ENCODE measurements at regions not wholly inside any gene's neighbourhood (a gene's known extent, or its start where the extent isn't known, plus 50 kb on each side); places are given as distances from the start of the nearest gene placed in this dataset.
"Not testable (repeated sequence)": the region's sequence is repeated elsewhere in the genome, so short reads cannot be mapped to it uniquely, and the experiment has no call there.

GRCh38 chr6:150789906-150790305 lies 75.6 kb upstream of the MTHFD1L start:
- not testable (repeated sequence) for H3K9me3 ChIP-seq (ENCODE audit: control insufficient read depth, low read length, poor library complexity, severe bottlenecking); ATAC-seq; H3K27me3 Mint-ChIP-seq; H3K4me3 Mint-ChIP-seq; DNase-seq; H3K4me1 Mint-ChIP-seq; H3K36me3 Mint-ChIP-seq (ENCODE audit: low read depth); H3K27ac Mint-ChIP-seq

DNA sequence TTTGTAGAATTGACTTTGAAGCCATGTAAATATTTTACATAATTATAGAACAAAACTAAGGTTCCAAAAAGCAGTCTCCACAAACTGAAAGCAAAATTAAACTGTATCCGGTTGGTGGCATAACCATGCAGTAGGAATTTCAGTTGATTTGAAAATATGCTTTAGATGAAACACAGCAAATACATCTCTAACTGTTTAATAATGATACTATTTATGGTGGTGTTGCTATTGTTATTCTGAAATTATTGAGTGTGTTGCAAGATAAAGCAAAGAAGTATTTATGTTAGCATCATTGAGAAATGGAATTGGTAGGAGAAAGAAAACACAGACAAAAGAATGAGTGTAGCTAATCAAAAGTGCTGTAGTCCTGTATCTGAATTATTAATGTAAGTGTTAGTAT lies 73.8 kb upstream of the MTHFD1L start:
- Mint-ChIP-seq H3K27me3 (peaks cover 5% of the 10 kb centered on the region), H3K36me3 (ENCODE audit: low read depth) (peaks cover 2% of the 10 kb centered on the region)

GRCh38 chr6:150797949-150798348 lies 67.6 kb upstream of the MTHFD1L start:
- Mint-ChIP-seq H3K36me3 (ENCODE audit: low read depth) (no peaks in the 10 kb centered on the region), H3K4me3 (no peak overlapping the region), H3K4me1 (no peaks in the 10 kb centered on the region), H3K27ac (no peak overlapping the region), H3K27me3 (no peaks in the 10 kb centered on the region)
- no peaks in the 10 kb centered on the region for H3K9me3 ChIP-seq (ENCODE audit: control insufficient read depth, low read length, poor library complexity, severe bottlenecking)
- DNase-seq: no peak
- no peak for ATAC-seq

More for the DNA sequence above, 73.8 kb upstream of the MTHFD1L start:
- H3K4me3 Mint-ChIP-seq: no peak overlapping the region
- H3K4me1 Mint-ChIP-seq: no peaks in the 10 kb centered on the region
- no peak for ATAC-seq
- DNase-seq: no peak
- H3K27ac Mint-ChIP-seq: no peak overlapping the region
- no peaks in the 10 kb centered on the region for H3K9me3 ChIP-seq (ENCODE audit: control insufficient read depth, low read length, poor library complexity, severe bottlenecking)

DNA sequence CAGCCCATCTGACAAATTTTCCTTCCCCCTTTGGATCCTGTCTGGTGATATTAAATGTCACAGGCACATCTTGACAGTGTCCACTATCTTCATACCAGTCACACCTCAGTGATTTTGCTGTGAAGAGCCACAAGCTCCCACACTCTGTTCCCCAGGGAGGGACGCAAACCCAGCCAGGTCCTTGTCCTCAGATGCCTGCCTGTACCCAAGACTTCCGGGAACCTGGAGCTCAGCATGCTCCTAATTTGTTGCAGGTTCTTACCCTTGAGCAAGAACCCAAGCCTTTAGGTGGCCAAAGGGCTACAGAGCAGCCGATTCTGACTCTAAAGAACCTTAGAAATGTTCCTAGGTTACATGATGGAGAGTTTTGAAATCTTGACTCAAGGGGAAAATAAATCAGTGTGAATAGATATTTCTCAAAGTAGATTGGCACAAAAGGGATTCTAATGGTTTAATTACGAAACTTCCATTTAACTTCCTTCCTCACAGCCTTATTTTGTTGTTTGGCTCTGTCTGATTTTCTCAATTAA lies 66.2 kb upstream of the MTHFD1L start:
- H3K4me3 Mint-ChIP-seq: no peak overlapping the region
- no peaks in the 10 kb centered on the region for H3K4me1 Mint-ChIP-seq
- H3K27ac Mint-ChIP-seq: no peak overlapping the region
- no peaks in the 10 kb centered on the region for H3K9me3 ChIP-seq (ENCODE audit: control insufficient read depth, low read length, poor library complexity, severe bottlenecking)
- DNase-seq: no peak
- ATAC-seq: no peak
- H3K27me3 Mint-ChIP-seq: no peaks in the 10 kb centered on the region
- peaks cover 2% of the 10 kb centered on the region for H3K36me3 Mint-ChIP-seq (ENCODE audit: low read depth)

GRCh38 chr6:150800674-150801314 lies 64.7 kb upstream of the MTHFD1L start:
- no peak overlapping the region for H3K27ac Mint-ChIP-seq

DNA sequence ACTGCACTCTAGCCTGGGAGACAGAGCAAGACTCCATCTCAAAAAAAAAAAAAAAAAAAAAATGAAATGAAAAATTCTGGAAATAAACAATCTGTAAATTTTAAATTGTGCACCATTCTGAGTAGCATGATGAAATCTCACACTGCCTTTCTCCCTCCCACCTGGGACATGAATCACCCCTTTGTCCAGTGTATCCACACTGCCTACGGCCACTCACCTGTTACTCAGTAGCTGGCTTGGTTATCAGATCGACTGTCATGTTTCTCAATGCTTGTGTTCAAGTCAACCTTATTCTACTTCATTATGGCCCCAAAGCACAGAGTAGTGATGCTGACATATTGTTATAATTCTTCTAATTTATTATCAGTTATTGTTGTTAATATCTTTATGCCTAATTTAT lies 58.7 kb upstream of the MTHFD1L start:
- ATAC-seq (no peak), DNase-seq (no peak)
- no peak overlapping the region for H3K4me3 Mint-ChIP-seq
- no peak overlapping the region for H3K27ac Mint-ChIP-seq
- H3K27me3 Mint-ChIP-seq: peaks cover 16% of the 10 kb centered on the region
- H3K36me3 Mint-ChIP-seq (ENCODE audit: low read depth): peaks cover 2% of the 10 kb centered on the region
- H3K4me1 Mint-ChIP-seq: peaks cover 3% of the 10 kb centered on the region
- no peaks in the 10 kb centered on the region for H3K9me3 ChIP-seq (ENCODE audit: control insufficient read depth, low read length, poor library complexity, severe bottlenecking)

More at GRCh38 chr6:150800674-150801314, 64.7 kb upstream of the MTHFD1L start:
- Mint-ChIP-seq H3K4me1 (no peaks in the 10 kb centered on the region), H3K36me3 (ENCODE audit: low read depth) (peaks cover 2% of the 10 kb centered on the region), H3K4me3 (no peak overlapping the region), H3K27me3 (no peaks in the 10 kb centered on the region)
- ATAC-seq (no peak), DNase-seq (no peak)
- no peaks in the 10 kb centered on the region for H3K9me3 ChIP-seq (ENCODE audit: control insufficient read depth, low read length, poor library complexity, severe bottlenecking)

DNA sequence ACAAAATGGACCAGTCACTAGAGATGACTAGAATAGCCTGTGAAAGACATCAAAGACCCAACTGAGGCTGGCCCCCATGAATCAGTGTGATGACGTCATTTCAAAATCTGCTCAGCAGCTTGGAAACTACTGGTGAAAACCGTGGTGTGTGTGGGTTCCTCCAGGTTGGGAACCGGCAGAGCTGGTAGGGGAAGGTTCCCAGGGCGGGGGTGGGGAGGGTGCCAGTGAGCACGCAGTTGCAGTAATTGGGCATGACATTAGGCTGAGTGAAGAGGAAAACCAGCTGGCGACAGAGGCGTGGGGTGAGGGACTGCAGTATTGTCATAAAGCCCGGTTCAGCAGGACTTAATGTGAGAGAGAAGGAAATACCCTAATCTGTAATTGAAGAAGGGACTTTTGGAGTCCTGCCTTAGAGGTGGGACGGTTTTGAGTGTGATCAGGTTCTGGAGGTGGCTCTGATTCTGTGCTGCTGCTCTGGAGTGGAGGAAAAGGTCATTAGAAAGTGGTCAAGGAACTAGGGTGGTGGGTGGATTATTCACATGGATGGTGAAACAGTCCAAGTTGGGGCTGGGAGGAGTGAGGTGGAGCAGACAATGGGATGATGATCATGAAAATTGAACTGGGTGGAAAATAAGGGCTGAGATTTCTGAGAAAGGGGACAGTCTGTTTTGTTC lies 52.0 kb upstream of the MTHFD1L start:
- no peak for DNase-seq

DNA sequence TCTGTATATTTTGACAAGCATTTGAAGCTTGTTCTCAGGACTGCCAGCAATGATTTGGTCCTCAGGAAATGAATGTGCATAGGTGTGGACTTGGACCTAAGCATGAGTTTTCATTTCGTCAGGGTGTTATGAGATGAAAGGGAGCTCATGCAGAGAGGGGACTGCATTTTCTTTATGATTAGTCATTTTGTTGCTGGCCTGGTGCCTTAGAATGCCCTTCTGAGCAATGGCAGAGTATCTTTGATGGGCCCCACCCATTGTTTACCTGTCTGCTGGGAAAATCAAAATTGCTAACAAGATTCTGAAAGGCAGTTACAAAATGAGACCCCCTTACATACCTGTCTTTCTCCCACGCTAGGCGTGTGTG lies 51.5 kb upstream of the MTHFD1L start:
- H3K36me3 Mint-ChIP-seq (ENCODE audit: low read depth): peaks cover 4% of the 10 kb centered on the region
- H3K9me3 ChIP-seq (ENCODE audit: control insufficient read depth, low read length, poor library complexity, severe bottlenecking): no peaks in the 10 kb centered on the region
- H3K4me3 Mint-ChIP-seq: no peak overlapping the region
- DNase-seq: no peak
- peak overlapping the region; percentile 61 for H3K27ac Mint-ChIP-seq
- peaks cover 36% of the 10 kb centered on the region for H3K27me3 Mint-ChIP-seq
- ATAC-seq: no peak
- H3K4me1 Mint-ChIP-seq: peaks cover 16% of the 10 kb centered on the region

More for the DNA sequence above, 52.0 kb upstream of the MTHFD1L start:
- peaks cover 16% of the 10 kb centered on the region for H3K4me1 Mint-ChIP-seq
- peak; percentile 69 for ATAC-seq
- no peaks in the 10 kb centered on the region for H3K9me3 ChIP-seq (ENCODE audit: control insufficient read depth, low read length, poor library complexity, severe bottlenecking)
- H3K27me3 Mint-ChIP-seq: peaks cover 36% of the 10 kb centered on the region
- H3K27ac Mint-ChIP-seq: peak overlapping the region; percentile 61
- H3K4me3 Mint-ChIP-seq: no peak overlapping the region
- H3K36me3 Mint-ChIP-seq (ENCODE audit: low read depth): peaks cover 4% of the 10 kb centered on the region
